Fibroblast of pulmonary artery (primary cell): ENCODE measurements at regions not wholly inside any gene's neighbourhood (a gene's known extent, or its start where the extent isn't known, plus 50 kb on each side); places are given as distances from the start of the nearest gene placed in this dataset.
A peak's percentile ranks its signal among the peaks of the same experiment; 100 is the strongest.

Experiments
- DNase-seq: peaks from one replicate; pipeline ENCODE4 v3.0.0-alpha.2; 2010; ENCODE audit warnings: low read depth
- H3K4me3 ChIP-seq: replicated peaks from 2 replicates; pipeline ENCODE4 v1.5.1; 2011; ENCODE audit warnings: low read depth, mild to moderate bottlenecking, control low read depth, low read length, moderate library complexity
- TF ChIP-seq, protein P1 (sequence below): IDR thresholded peaks from 2 replicates; pipeline ENCODE4 v1.5.1; 2011; ENCODE audit warnings: mild to moderate bottlenecking, control low read depth, low read length, inconsistent platforms; ENCODE audit errors: missing control alignments

DNA sequence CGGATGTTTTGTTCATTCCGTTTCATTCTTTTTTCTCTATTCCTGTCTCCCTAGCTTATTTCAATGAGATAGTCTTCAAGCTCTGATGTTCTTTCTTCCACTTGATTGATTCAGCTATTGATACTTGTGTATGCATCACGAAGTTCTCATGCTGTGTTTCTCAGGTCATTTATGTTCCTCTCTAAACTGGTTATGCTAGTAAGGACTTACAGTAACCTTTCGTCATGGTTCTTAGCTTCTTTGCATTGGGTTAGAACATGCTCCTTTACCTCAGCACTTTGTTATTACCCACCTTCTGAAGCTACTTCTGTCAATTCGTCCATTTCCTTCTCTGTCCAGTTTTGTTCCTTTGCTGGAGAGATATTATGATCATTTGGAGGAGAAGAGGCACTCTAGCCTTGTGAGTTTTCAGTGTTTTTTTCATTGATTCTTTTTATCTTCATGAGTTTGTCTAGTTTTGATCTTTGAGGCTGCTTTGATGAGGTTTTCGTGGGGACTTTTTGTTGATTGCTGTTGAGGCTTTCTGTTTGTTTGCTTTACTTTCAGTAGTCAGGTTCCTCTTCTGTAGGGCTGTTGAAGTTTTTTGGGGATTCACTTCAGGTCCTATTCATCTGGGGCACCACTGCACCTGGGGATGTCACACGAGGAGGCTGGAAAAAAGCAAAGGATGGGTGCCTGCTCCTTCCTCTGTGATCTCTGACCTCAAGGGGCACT, 496.9 kb upstream of the LRRC7 start:
- H3K4me3 ChIP-seq = no peak overlapping the region
- no peak for DNase-seq
- TF ChIP-seq, protein P1, sequence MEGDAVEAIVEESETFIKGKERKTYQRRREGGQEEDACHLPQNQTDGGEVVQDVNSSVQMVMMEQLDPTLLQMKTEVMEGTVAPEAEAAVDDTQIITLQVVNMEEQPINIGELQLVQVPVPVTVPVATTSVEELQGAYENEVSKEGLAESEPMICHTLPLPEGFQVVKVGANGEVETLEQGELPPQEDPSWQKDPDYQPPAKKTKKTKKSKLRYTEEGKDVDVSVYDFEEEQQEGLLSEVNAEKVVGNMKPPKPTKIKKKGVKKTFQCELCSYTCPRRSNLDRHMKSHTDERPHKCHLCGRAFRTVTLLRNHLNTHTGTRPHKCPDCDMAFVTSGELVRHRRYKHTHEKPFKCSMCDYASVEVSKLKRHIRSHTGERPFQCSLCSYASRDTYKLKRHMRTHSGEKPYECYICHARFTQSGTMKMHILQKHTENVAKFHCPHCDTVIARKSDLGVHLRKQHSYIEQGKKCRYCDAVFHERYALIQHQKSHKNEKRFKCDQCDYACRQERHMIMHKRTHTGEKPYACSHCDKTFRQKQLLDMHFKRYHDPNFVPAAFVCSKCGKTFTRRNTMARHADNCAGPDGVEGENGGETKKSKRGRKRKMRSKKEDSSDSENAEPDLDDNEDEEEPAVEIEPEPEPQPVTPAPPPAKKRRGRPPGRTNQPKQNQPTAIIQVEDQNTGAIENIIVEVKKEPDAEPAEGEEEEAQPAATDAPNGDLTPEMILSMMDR = no peak

DNA sequence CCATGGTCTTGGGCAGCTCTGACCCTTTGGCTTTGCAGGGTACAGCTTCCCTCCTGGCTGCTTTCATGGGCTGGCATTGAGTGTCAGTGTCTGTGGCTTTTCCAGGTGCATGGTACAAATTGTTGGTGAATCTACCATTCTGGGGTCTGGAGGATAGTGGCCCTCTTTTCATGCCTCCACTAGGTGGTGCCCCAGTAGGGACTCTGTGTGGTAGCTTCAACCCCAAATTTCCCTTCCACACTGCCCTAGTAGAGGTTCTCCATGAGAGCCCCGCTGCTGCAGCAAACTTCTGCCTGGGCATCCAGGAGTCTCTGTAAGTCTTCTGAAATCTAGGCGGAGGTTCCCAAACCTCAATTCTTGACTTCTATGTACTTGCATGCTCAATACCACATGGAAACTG, 494.5 kb upstream of the LRRC7 start:
- DNase-seq = no peak
- TF ChIP-seq, protein P1 = no peak

DNA sequence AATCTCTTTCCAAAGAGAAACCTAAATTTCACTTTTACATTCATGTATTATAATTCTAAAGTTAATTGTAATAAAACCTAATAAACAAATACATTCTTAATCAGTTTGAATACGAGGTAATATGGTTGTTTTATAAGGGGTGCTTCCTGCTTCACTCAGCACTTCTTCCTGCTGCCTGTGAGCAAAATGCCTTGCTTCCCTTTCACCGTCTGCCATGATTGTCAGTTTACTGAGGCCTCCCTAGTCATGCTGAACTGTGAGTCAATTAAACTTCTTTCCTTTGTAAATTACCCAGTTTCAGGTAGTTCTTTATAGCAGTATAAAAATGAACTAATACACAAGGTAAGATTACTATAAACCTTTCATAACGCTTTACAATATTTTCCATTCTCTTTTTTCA, 491.1 kb upstream of the LRRC7 start:
- TF ChIP-seq, protein P1 = no peak
- no peak for DNase-seq

More for the DNA sequence above, 494.5 kb upstream of the LRRC7 start:
- no peak overlapping the region for H3K4me3 ChIP-seq

DNA sequence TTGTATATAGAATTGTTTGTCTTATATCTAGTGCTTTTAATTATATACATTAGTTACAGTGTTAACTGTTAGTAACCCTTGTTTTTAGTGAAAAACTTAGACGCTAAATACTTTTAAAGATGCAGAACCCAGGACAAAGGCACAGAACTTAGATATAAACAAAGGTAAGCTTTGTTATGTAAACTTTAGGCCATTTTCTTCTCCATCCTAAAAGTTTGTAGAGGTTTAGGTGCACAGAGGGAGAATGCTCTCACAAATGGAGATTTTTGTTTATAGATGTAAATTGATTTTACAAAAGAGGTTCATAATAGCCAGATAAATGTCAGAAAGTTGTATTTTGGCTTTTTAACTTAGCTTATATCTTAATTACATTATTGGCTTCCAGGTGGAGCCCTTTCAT, 490.5 kb upstream of the LRRC7 start:
- no peak for DNase-seq
- H3K4me3 ChIP-seq = no peak overlapping the region
- TF ChIP-seq, protein P1 = no peak

More for the DNA sequence above, 491.1 kb upstream of the LRRC7 start:
- no peak overlapping the region for H3K4me3 ChIP-seq

DNA sequence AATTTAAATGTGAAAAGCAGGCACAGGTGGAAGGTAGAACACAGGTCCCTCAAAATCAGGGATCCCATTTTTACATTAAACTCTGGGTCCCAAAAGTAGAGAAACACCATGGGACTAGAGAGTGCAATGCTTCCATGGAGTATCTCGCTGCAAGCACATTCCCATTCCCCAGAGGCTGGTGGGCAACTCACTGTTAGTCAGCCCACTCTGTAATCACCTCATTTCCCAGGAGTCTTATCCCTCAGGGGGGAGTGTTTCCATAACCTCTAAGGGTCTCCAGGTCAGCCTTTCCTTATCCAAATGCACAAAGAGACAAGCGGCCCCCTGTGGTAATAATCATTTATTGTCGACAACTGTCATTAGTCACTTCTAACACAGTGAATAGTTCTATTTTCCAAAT, 490.1 kb upstream of the LRRC7 start:
- DNase-seq = no peak
- H3K4me3 ChIP-seq = no peak overlapping the region
- TF ChIP-seq, protein P1 = no peak

DNA sequence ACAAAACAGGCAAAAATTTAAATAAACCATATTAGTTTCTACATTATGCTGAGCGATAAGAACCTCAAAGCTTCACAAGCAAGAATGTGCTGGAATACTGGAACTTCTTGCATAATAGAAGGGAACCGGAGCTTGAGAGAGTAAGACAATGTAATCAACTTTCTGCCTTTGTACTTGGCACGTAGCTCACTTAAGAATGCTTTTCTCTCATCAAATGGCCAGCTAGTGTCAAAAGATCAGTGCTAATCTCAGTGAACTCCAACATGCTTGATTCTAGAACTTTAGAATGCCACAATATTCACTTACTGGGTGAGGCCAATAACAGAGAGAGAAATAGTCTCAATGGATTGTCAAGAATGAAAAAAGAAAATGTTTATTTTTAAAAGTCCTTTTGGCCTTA, 486.1 kb upstream of the LRRC7 start:
- DNase-seq = peak; percentile 21
- TF ChIP-seq, protein P1 = no peak
- H3K4me3 ChIP-seq = no peak overlapping the region

DNA sequence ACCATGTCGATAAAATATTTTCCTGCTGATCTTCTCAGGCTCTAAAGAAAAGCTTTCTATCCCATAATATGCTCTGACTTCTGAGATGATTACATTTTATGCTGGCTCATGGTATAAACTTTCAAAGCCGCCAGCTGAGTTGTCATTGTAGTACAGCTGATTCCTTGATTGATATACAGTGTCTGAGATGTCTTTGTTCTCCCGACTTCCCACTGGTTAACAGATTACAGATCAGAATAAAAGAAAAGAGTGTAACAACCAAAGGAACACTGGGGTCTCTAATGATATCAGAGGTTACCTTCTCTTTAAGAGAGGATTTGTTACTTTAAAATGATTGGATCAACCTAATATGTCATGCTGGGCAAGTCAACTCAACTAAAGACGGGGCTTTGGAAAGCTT, 485.4 kb upstream of the LRRC7 start:
- no peak overlapping the region for H3K4me3 ChIP-seq
- TF ChIP-seq, protein P1 = no peak
- no peak for DNase-seq
